Left renal pelvis (tissue), 4 donors: ENCODE measurements at regions not wholly inside any gene's neighbourhood (a gene's known extent, or its start where the extent isn't known, plus 50 kb on each side); places are given as distances from the start of the nearest gene placed in this dataset.

ENCODE experiments used
- DNase-seq, 4 donors: peaks; one replicate each; pipeline ENCODE4 v3.0.0-alpha.2; 2013; ENCODE audit warnings: low read depth in 4 of 4, low spot score in 3 of 4

GRCh38 chr14:99055816-99056215, 216.2 kb downstream of the BCL11B start:
- no peak for DNase-seq

GRCh38 chr14:99057576-99058083, 214.4 kb downstream of the BCL11B start:
- no peak for DNase-seq

GRCh38 chr14:99058542-99058941, 213.5 kb downstream of the BCL11B start:
- DNase-seq = no peak

- DNase-seq = no peak
Measured at GRCh38 chr14:99062216-99062615, 209.8 kb downstream of the BCL11B start.

- no peak for DNase-seq
Measured at GRCh38 chr14:99062772-99063418, 209.1 kb downstream of the BCL11B start.

- DNase-seq = peak in 3 of 4 donors; percentile 10 to 21 (median 14)
Measured at GRCh38 chr14:99063620-99064225, 208.3 kb downstream of the BCL11B start.

GRCh38 chr14:99064262-99064954, 207.6 kb downstream of the BCL11B start:
- no peak for DNase-seq

- DNase-seq = no peak
Measured at GRCh38 chr14:99065551-99065950, 206.4 kb downstream of the BCL11B start.

GRCh38 chr14:99066378-99066777, 205.6 kb downstream of the BCL11B start:
- no peak for DNase-seq

GRCh38 chr14:99067141-99067920, 204.7 kb downstream of the BCL11B start:
- no peak for DNase-seq

- DNase-seq = no peak
Measured at GRCh38 chr14:99067927-99068326, 204.1 kb downstream of the BCL11B start.

GRCh38 chr14:99069946-99070345, 202.1 kb downstream of the BCL11B start:
- no peak for DNase-seq

GRCh38 chr14:99072433-99072832, 199.6 kb downstream of the BCL11B start:
- no peak for DNase-seq

GRCh38 chr14:99072956-99073355, 199.0 kb downstream of the BCL11B start:
- no peak for DNase-seq

- no peak for DNase-seq
Measured at GRCh38 chr14:99073431-99073830, 198.6 kb downstream of the BCL11B start.

GRCh38 chr14:99075061-99075460, 196.9 kb downstream of the BCL11B start:
- DNase-seq = no peak

- DNase-seq = no peak
Measured at GRCh38 chr14:99075771-99076375, 196.1 kb downstream of the BCL11B start.

GRCh38 chr14:99077076-99077843, 194.7 kb downstream of the BCL11B start:
- no peak for DNase-seq

- no peak for DNase-seq
Measured at GRCh38 chr14:99077844-99078236, 194.2 kb downstream of the BCL11B start.

- no peak for DNase-seq
Measured at GRCh38 chr14:99078426-99078825, 193.6 kb downstream of the BCL11B start.
